Right atrium auricular region (tissue), 2 donors: ENCODE measurements at regions not wholly inside any gene's neighbourhood (a gene's known extent, or its start where the extent isn't known, plus 50 kb on each side); places are given as distances from the start of the nearest gene placed in this dataset.

Source experiments
- DNase-seq: peaks from one replicate; pipeline ENCODE4 v3.0.0-alpha.2; 2019; ENCODE audit warnings: low spot score
- H3K27ac ChIP-seq, 2 donors: fragments of 200-600 bp; sonication (generic); 1 replicate in 1 of 2; 2 replicates in 1 of 2; pipeline ENCODE4 v1.5.1; 2016 to 2019
- H3K27me3 ChIP-seq, 2 donors: fragments of 200-600 bp; sonication (generic); one replicate each; pipeline versions ENCODE4 v1.5.1 to v1.6.0; 2017 to 2019
- H3K36me3 ChIP-seq: fragments of 200-600 bp; sonication (generic); one replicate; pipeline ENCODE4 v1.5.1; 2016
- H3K4me1 ChIP-seq, 2 donors: fragments of 200-600 bp; sonication (generic); one replicate each; pipeline versions ENCODE4 v1.5.1 to v1.6.0; 2017 to 2019
- H3K4me3 ChIP-seq, 2 donors: fragments of 200-600 bp; sonication (generic); 1 replicate in 1 of 2; 2 replicates in 1 of 2; pipeline ENCODE4 v1.5.1; 2017 to 2019; ENCODE audit warnings: mild to moderate bottlenecking in 1 of 2, moderate library complexity in 1 of 2
- H3K9me3 ChIP-seq, 2 donors: fragments of 200-600 bp; sonication (generic); one replicate each; pipeline ENCODE4 v1.5.1; 2019
- TF ChIP-seq, protein P1 (sequence below), 2 donors: fragments of 200-600 bp; sonication (generic); IDR thresholded peaks; one replicate each; pipeline ENCODE4 v1.5.1; 2019; ENCODE audit warnings: antibody characterized with exemption in 2 of 2

DNA sequence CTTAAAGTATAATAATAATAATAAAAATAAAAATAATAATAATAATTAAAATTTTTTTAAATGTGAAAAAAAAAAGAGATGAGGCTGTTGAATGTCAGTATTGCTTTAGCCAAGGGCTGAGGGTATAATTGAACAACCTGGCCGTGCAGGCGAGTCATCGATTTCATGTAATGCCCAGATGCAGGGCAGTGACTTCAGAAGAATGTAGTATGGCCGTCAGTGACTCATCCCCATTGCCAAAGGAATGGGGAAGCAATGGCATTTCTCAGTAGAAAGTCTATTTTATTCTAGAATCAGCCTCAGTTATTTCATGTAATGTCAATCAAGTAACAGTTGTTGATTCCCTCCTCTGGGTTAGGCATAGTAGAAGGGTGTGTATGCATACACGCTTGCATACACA, 516.4 kb downstream of the GLRX3 start:
- no peak overlapping the region for H3K27ac ChIP-seq
- H3K27me3 ChIP-seq, result no peaks in the 10 kb centered on the region
- peak; percentile 18 for DNase-seq
- TF ChIP-seq, protein P1, sequence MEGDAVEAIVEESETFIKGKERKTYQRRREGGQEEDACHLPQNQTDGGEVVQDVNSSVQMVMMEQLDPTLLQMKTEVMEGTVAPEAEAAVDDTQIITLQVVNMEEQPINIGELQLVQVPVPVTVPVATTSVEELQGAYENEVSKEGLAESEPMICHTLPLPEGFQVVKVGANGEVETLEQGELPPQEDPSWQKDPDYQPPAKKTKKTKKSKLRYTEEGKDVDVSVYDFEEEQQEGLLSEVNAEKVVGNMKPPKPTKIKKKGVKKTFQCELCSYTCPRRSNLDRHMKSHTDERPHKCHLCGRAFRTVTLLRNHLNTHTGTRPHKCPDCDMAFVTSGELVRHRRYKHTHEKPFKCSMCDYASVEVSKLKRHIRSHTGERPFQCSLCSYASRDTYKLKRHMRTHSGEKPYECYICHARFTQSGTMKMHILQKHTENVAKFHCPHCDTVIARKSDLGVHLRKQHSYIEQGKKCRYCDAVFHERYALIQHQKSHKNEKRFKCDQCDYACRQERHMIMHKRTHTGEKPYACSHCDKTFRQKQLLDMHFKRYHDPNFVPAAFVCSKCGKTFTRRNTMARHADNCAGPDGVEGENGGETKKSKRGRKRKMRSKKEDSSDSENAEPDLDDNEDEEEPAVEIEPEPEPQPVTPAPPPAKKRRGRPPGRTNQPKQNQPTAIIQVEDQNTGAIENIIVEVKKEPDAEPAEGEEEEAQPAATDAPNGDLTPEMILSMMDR (IDR thresholded peaks at IDR 0.05), result no peak
- no peaks in the 10 kb centered on the region for H3K9me3 ChIP-seq
- H3K36me3 ChIP-seq, result no peaks in the 10 kb centered on the region
- H3K4me1 ChIP-seq, result no peaks in the 10 kb centered on the region
- no peak overlapping the region for H3K4me3 ChIP-seq

DNA sequence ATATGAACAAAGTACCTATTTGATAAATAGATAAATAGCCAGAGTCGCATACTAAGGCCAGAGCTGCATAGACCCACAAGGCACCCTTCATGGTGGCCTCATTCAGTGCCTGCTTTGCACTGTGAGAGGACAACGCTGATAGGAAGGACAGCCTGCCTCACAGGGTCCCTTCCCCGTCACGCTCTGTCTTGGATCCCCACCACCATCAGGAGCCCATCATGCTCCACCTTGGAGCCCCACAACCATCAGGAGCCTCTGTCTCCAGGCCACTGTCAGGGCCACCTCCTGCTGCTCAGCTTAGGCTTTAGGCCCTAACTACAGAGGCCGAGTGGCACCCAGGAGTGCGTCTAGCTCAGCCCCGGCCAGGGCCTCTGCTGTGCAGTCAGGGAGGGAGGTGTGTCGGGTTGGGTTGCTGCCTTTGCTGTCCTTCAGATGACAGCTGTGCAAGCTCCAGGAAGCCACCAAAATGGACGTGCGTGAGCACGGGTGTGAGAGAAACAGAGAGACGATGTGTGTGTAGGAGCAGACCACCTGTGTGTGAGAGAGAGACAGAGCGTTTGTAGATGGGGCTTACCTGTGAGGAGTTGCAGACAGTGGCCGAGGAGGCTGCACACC, 516.9 kb downstream of the GLRX3 start:
- H3K9me3 ChIP-seq, result no peaks in the 10 kb centered on the region
- peak; percentile 51 for DNase-seq

DNA sequence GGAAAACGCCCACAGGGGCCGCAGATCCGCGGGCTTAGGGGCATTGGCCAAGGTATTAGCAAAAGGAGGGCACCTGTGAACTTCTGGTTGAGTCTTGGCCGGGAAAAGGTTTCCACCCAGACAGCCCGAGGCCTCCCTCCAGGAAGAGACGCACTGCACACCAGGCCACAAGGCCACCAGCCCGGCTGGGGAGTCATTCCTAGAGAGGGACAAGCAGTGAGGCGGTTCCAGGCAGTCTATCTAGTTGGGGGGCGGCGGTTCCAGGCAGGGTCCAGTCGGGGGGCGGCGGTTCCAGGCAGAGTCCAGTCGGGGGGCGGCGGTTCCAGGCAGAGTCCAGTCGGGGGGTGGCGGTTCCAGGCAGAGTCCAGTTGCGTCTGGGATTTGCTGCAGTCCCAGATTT, 518.5 kb downstream of the GLRX3 start:
- H3K4me1 ChIP-seq, result no peaks in the 10 kb centered on the region
- DNase-seq, result no peak
- H3K27ac ChIP-seq, result no peak overlapping the region
- H3K4me3 ChIP-seq, result no peak overlapping the region
- no peaks in the 10 kb centered on the region for H3K27me3 ChIP-seq
- no peaks in the 10 kb centered on the region for H3K9me3 ChIP-seq
- H3K36me3 ChIP-seq, result no peaks in the 10 kb centered on the region
- TF ChIP-seq, protein P1 (IDR thresholded peaks at IDR 0.05), result no peak

More for the DNA sequence above, 516.9 kb downstream of the GLRX3 start:
- Histone ChIP-seq H3K27me3 (no peaks in the 10 kb centered on the region), H3K4me3 (no peak overlapping the region), H3K36me3 (no peaks in the 10 kb centered on the region), H3K4me1 (no peaks in the 10 kb centered on the region), H3K27ac (no peak overlapping the region)
- TF ChIP-seq, protein P1 (IDR thresholded peaks at IDR 0.05), result no peak

DNA sequence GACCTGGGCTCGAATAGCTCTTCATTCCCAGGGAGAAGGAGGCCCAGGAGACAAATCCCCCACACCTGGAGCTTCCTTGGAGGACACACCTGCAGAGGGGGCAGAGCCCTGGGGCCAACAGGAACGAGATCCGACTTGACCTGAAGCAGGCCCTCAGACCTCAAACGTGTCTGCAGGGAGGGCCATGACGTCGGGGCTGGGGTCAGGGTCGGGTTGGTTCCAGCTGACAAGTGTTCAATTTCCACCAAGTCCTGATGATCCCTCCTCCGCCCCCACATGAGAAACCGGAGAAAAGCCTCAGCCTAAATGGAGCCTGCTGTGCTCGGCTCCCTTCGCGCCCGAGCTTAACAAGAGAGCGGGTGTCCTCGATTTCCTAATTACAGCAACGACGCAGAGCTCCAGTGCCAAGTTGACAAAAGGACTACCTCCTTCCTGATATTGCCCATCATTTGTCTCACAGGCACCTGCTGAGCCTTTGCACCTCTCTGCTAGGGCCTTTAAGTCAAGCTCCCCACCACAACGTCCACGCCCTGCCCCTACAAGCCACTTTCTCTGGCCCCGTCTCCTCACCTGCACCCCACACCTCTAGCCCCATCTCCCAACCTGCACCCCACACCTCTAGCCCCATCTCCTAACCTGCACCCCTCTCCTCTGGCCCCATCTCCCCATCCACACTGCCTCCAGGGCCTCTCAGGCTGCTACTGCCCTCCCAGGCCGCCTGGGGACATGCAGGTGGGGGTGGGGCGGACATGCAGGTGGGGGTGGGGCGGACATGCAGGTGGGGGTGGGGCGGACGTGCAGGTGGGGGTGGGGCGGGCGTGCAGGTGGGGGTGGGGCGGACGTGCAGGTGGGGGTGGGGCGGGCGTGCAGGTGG, 519.4 kb downstream of the GLRX3 start:
- Histone ChIP-seq H3K4me1 (no peaks in the 10 kb centered on the region), H3K36me3 (no peaks in the 10 kb centered on the region), H3K27me3 (no peaks in the 10 kb centered on the region), H3K4me3 (no peak overlapping the region), H3K9me3 (no peaks in the 10 kb centered on the region), H3K27ac (no peak overlapping the region)
- TF ChIP-seq, protein P1 (IDR thresholded peaks at IDR 0.05), result no peak
- DNase-seq, result peak; percentile 34

DNA sequence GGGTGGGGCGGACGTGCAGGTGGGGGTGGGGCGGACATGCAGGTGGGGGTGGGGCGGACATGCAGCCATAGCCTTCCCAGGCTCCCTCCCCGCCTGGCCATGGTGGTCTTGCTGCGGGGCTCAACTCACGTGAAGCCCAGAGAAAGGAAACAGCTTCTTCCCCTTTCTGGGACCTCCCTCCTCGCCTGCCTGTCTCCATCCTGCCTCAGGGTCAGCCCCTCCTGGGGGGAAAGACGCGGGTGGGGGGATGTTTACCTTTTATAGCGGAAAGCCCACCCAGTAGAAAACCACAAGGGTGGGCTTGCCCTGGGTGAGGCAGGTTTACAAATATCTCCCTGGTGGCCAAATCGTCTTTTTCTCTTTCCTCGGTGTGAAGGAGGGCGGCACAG, 520.0 kb downstream of the GLRX3 start:
- DNase-seq, result no peak
- no peak overlapping the region for H3K4me3 ChIP-seq
- H3K27me3 ChIP-seq, result no peaks in the 10 kb centered on the region
- no peak overlapping the region for H3K27ac ChIP-seq
- H3K9me3 ChIP-seq, result no peaks in the 10 kb centered on the region
- H3K4me1 ChIP-seq, result no peaks in the 10 kb centered on the region
- TF ChIP-seq, protein P1 (IDR thresholded peaks at IDR 0.05), result no peak
- no peaks in the 10 kb centered on the region for H3K36me3 ChIP-seq
